GM12878 (cell line): ENCODE measurements at regions not wholly inside any gene's neighbourhood (a gene's known extent, or its start where the extent isn't known, plus 50 kb on each side); places are given as distances from the start of the nearest gene placed in this dataset.

Experiments used
- BACH1 ChIP-seq: fragments of 450-650 bp; IDR thresholded peaks from 2 replicates; pipeline ENCODE4 v1.6.1; 2017; ENCODE audit warnings: mild to moderate bottlenecking, borderline replicate concordance
- BCLAF1 ChIP-seq: fragments of 450-650 bp; IDR thresholded peaks from 2 replicates; pipeline ENCODE4 v1.6.1; 2017; ENCODE audit warnings: antibody characterized with exemption, mild to moderate bottlenecking, moderate library complexity
- CBX3 ChIP-seq: fragments of 200-600 bp; sonication (generic); IDR thresholded peaks from 2 replicates; pipeline ENCODE4 v1.6.1; 2016; ENCODE audit warnings: low read depth, borderline replicate concordance
- CREB1 ChIP-seq: IDR thresholded peaks from 2 replicates; pipeline ENCODE4 v1.6.1; 2012; ENCODE audit warnings: low read depth, mild to moderate bottlenecking, inconsistent platforms
- E4F1 ChIP-seq: fragments of 450-650 bp; IDR thresholded peaks from 2 replicates; pipeline ENCODE4 v1.6.1; 2018; ENCODE audit warnings: borderline replicate concordance, mild to moderate bottlenecking; ENCODE audit not compliant: partially characterized antibody
- HDAC6 ChIP-seq: fragments of 200-600 bp; sonication (generic); IDR thresholded peaks from one replicate; pipeline ENCODE4 v1.8.0; 2017; ENCODE audit warnings: antibody characterized with exemption; ENCODE audit not compliant: unreplicated experiment
- MEF2A ChIP-seq: IDR thresholded peaks from 2 replicates; pipeline ENCODE4 v1.6.1; 2011; ENCODE audit warnings: low read depth, mild to moderate bottlenecking, low read length, moderate library complexity; ENCODE audit not compliant: insufficient read depth
- RAD51 ChIP-seq: fragments of 450-650 bp; IDR thresholded peaks from 2 replicates; pipeline ENCODE4 v1.6.1; 2016; ENCODE audit warnings: moderate library complexity, mild to moderate bottlenecking, inconsistent platforms
- STAT1 ChIP-seq: fragments of 450-650 bp; conservative IDR thresholded peaks from 2 replicates; pipeline ENCODE4 v1.6.1; 2014; ENCODE audit warnings: antibody characterized with exemption, mild to moderate bottlenecking
- TCF12 ChIP-seq: IDR thresholded peaks from 2 replicates; pipeline ENCODE4 v1.6.1; 2011; ENCODE audit warnings: low read depth, mild to moderate bottlenecking, low read length
- ZNF207 ChIP-seq: fragments of 450-650 bp; IDR thresholded peaks from 2 replicates; pipeline ENCODE4 v1.6.1; 2014; ENCODE audit warnings: antibody characterized with exemption, mild to moderate bottlenecking, borderline replicate concordance
- ZNF384 ChIP-seq: IDR thresholded peaks from 2 replicates; pipeline ENCODE4 v1.6.1; 2012; ENCODE audit warnings: low read depth, mild to moderate bottlenecking, low read length, improper control_type of control experiment, borderline replicate concordance

GRCh38 chr4:23455456-23456158, 434.2 kb downstream of the PPARGC1A start (continued):
- TF ChIP-seq ZNF207 (no peak), BACH1 (no peak), HDAC6 (no peak), CREB1 (no peak), STAT1 (no peak), MEF2A (no peak), CBX3 (no peak), E4F1 (no peak), ZNF384 (no peak), TCF12 (no peak), RAD51 (no peak), BCLAF1 (no peak)
